Middle frontal gyrus (tissue), 1 donor: ENCODE measurements at regions not wholly inside any gene's neighbourhood (a gene's known extent, or its start where the extent isn't known, plus 50 kb on each side); places are given as distances from the start of the nearest gene placed in this dataset.
"Not testable (repeated sequence)": the region's sequence is repeated elsewhere in the genome, so short reads cannot be mapped to it uniquely, and the experiment has no call there.

Source experiments
- DNase-seq: peaks from one replicate; pipeline ENCODE4 v3.0.0-alpha.2; 2015; ENCODE audit warnings: low spot score; ENCODE audit errors: extremely low spot score

DNA sequence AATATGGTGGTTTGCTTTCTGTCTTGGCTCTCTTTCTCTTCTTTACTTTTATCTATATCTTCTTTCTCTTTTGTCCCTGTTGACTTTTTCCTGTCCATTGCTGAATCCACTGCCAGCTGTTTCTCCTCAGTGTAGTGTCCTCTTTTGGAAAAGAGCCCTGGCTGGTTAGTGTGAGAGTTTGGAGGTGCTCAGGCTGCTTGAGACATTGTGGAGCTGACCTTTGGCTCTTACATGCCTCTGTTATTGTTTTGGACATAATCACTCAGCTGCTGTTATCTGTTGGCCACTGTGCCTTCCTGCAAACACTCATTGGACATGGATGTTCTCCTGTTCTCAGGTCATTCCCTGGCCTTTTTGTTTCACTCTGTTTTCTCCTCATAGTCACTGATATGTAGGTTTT is 295.4 kb upstream of the RIOK2 start:
- DNase-seq: no peak

DNA sequence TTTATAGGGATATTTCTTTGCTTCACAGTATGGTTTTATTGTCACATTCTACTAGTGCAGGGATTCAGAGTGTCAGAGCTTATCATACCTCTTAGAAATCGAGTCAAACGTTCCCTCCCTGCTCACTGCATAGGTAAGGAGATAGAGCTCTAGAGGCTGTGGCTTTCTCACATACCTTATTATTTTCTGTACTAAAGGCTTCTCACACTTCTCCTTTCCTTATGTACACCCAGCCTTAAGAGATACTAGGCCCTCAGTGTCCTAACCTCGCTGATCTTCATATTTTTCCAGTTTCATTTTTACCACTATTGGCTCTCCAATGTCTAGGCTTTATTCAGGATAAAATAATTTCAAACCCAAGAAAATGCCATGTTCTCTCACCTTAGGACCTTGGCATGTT is 297.3 kb upstream of the RIOK2 start:
- DNase-seq: no peak

DNA sequence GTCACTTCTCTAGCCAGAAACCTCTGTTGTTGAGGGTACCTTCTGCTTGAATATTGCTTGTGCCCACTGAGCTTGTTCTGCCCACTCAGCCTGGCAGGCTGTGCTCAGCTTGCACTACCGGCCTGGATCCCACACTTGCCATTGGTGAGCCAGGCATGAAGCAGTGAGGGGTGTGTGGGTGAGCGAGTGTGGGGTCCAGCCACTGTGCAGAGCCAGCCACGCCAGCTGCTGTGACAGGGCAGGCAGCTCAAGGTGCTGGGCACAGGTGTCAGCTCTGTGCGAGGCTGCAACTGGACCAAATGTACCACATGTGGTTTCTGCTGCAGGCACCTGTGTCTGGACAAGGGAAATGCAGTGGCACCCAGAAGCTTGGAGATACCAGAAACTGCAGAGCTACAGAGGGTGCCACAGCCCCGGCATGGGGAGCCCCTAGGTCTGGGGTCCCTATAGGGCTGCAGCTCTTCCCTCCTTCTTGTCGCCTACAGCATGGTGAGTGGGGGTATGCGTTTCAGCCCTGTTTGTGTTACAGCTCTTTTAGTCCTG is 305.1 kb upstream of the RIOK2 start:
- DNase-seq: no peak

DNA sequence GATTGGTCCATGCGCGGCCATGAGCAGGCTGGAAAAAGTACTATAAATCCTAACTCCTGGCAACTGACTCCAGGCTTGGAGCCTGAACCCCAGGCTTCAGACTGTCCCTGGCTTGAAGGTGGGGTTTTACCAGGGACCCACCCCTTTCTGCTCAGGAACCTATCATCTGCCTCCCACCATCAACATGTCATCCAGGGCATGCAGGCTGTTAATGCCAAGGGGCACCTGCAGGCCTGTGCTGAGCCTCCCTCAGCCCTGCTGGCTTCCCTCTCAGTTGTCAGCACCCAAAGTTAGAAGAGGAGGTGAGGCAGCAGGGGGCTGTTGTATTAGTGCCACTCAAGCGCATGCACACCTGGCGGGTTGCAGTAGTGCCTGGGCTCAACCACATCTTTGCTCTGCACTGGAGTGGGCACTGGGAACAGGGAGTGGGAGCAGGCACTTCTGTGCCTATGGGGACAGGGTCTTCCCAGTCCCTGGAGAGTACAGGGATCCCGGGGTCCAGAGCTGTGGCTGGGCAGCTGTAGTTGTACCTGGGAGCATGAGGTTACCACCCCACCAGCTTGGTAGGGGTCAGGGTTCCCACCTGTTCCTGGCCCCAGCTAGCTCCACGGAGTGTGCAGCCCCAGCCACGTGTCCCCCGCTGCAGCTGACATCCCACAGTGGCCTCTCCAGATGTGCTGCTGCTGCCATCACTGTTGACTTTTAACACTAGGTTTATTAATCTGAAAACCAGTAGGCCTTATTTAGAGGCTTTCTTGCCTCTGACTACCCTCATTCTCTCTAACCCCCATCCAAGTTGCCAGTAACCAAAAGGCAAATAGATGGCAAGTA is 306.2 kb upstream of the RIOK2 start:
- no peak for DNase-seq

DNA sequence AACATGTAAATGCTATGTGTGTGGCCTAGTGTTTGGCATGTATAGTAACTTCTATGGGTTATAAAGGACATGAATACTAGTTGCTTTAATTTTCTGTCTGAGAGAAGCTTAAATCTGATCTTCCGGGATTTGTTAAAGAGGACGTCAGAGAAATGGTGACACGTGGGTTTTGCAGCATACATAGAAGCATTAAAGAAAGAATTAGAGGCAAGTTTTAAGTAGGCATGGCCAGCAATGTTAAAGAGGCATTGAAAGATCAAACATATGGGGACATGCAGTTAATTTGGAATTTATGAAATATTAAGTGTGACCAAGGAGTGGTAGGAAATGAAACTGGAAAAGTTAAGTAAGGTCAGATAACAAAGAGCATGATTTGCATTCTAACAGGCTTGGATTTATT is 311.4 kb upstream of the RIOK2 start:
- no peak for DNase-seq

DNA sequence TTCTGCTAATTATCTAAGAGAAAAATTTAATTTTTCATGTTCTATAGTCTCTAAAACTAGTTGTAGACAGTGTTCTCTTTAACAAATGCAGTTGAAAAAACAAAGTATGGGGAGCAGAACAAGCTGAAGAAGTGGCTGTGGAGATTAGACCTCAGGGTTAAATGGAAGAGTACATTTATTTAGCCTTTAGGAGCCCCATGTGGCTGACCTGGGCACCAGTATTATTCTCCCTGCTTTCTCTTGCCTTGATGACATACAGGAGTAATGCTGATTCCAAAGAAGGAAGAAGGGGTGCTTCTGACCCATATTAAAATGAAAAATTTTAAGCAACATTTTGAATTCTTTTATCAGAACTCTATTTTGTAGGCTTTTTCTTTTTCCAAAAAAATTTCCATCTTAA is 312.3 kb upstream of the RIOK2 start:
- DNase-seq: no peak

DNA sequence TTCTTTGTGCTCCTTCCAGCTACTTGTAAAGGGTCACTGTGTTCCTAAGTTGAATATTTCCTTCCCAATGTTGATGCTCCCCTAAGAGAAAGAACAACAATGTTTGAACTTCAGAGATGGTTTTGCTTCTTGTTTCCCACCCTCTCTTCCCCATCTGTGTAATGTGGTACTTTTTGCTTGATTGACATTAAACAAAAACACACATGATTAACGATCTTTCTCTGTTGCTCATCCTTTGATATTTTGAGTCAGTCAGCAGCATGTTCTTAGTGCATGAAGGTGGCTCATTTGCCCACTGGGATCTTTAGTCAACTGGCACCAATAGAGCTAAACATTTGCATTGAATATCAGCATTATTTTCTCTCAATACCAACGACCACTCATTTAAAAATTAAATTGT is 313.0 kb upstream of the RIOK2 start:
- no peak for DNase-seq

DNA sequence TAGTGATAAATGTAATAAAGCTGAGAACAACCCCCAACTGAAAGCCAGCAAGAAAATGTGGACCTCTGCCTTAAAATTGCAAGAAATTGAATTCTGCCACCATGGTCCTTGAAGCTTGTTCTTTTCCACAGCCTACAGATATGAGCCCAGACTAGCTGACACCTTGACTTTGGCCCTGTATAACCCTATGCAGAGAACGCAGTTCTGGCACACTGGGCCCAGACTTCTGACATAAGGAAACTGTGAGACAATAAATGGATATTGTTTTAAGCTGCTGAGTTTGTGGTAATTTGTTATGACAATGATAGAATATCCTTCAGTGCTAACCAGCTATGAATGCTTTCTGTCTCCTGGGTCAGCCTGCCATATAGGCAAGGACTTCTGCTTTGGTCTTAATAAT is 315.6 kb upstream of the RIOK2 start:
- DNase-seq: no peak

DNA sequence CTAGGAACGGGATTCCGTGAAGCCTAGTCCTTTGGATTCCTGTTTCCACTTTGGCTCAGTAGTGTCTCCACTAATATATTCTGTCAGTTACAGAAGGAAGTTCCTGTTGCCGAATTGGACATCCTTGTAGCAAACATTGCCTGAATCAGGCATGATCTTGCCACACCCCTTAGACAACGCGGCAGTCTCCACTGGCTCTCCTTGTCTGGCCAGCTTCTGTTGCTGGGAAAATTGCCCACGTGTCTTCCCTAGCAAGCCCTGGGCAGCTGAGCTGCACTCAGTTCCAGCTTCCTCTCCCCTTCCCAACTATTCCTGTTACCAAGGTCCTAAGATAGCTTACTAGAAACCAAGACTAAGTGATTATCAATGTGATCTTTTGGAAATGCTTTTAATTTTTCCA is 316.6 kb upstream of the RIOK2 start:
- no peak for DNase-seq

DNA sequence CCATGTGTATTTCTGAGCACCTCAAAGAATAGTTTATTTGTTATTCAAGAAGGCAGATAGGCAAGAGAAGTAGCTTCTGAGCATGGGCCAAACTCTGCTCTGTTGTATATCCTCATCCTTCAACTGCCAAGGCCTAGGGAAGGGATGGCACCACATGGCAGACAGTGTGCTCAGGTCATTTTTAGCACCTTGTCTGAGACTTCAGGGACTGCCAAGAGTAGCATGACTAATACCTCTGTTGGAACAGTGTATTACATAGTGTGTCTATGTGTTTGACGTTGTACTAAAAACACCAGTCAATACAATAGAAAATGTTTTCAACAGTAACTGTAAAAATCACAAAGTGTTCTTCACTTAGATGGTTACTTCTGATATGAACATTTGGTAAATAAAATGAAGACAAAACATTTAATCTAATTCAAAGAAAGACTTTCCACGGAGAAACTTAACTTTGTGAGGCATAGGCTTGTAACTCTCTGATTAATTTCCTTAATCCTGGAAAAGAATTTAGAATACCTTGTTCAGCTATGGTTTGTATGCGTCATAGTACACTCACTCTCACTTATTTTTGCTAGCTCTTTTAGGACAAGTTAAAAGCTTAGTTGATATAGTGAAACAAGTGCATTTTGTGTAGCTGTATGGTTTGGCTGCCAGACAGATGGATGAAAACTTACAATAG is 318.4 kb upstream of the RIOK2 start:
- no peak for DNase-seq

DNA sequence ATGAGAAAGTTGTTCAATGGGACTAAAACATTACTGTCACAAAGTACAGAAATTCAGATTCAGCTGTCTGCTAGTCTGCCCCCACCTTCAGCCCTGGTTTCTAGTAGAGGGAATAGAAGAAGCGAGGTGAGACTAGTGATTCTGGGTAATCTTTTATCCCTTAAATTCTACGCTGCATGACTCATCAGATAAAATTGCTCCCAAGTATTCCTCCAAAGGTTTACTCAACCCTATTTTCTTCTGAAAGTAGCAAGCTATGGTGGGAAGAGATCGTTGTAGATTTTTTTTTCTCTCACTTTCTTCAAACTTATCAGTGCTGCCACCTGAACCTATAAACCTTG is 318.9 kb upstream of the RIOK2 start:
- no peak for DNase-seq

DNA sequence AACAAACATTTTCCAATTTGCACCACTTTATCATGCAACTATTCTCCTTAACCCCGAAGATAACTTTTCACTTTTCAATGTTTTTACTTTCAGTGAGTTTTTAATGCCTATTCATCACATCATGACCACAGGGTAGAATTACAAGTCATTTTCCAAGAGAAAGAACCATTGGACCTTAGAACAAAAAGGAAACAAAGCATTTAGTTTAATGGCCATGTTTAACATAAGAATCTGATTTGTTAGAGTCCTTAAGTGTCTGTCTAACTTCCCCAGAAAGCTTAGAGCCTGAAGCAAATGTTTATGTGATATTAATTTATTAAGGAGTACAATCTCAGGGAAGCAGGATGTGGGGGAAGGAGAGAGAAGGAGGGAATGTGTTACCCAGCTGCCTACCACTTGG is 325.8 kb upstream of the RIOK2 start:
- DNase-seq: no peak

DNA sequence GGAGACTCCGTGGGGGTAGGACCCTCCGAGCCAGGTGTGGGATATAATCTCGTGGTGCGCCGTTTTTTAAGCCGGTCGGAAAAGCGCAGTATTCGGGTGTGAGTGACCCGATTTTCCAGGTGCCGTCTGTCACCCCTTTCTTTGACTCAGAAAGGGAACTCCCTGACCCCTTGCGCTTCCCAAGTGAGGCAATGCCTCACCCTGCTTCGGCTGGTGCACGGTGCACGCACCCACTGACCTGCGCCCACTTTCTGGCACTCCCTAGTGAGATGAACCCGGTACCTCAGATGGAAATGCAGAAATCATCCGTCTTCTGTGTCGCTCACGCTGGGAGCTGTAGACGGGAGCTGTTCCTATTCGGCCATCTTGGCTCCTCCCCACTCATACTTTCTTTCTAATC is 336.5 kb upstream of the RIOK2 start:
- DNase-seq: not testable (repeated sequence)

DNA sequence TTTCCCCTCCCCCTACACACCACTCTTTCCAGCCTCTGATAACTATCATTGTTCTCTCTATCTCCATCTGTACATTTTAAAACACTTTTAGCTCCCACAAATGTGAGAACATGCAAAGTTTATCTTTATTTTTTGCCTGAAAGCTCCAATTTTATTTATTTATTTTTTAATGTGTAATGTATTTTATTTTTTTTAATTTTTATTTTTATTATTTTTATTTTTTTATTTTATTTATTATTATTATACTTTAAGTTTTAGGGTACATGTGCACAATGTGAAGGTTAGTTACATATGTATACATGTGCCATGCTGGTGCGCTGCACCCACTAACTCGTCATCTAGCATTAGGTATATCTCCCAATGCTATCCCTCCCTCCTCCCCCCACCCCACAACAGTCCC is 340.3 kb upstream of the RIOK2 start:
- not testable (repeated sequence) for DNase-seq

DNA sequence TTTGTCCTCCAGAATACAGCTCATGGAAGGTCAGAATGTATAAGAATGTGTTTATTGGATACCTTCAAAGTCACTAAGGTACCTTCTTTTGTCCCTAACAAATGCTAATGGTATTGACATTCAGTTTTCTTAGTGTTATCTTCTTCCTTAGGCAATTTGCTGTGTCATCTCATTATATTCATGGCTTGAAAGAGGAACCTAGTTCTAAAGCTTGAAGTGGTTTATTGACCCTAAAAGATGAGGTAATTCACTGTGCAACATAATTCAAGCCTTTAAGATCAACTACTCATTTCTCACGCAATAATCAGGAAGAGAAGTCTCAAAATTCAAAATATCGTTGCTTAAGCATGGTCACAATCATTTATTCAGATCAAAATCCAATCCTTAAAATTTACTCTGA is 342.7 kb upstream of the RIOK2 start:
- no peak for DNase-seq

DNA sequence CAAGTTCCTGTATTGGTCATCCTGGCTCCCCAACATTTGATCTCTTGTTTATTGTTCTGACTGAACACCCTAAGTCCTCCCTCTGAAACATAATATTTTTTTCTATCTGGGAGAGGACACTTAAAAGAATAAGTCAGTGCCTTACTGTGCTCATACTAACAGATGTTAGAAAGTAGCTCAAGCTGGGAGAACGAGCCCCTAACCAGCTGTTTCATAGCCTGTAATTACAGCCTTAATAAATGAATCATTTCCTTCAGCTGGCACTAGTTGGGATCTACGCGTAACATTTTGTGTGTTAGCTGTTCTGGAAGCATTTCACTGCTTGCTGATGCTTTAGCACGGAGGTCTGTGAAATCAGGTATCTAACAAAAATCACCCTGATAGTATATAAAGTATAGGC is 345.9 kb upstream of the RIOK2 start:
- DNase-seq: no peak

DNA sequence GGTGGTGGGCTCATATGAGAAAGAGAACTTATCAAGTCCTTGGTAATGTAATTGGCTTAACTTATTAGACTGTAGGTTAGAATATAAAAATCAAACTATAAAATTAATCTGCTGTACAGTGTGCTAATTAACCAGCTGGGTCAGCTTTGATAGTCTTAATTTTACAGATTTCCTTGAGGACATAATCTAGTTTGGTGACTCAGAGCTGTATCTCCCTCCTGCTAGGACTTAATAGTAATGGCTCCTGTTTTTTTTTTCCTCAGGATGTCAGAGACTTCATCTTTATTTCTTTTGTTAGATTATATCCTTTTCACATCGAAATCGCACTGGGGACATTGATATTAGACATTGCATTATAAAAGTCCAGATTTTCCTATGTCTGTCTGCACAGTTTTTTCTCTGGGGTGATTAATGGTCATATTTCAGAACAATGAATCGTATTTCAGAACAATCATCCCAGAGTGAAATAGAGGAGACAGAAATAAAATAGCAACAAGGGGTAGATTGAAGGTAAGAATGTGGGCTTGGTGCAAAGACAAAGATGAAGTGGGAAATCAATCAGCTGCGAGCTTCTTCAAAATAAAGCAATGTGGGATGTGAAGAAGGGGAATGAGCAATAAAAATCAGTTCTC is 346.4 kb upstream of the RIOK2 start:
- no peak for DNase-seq

DNA sequence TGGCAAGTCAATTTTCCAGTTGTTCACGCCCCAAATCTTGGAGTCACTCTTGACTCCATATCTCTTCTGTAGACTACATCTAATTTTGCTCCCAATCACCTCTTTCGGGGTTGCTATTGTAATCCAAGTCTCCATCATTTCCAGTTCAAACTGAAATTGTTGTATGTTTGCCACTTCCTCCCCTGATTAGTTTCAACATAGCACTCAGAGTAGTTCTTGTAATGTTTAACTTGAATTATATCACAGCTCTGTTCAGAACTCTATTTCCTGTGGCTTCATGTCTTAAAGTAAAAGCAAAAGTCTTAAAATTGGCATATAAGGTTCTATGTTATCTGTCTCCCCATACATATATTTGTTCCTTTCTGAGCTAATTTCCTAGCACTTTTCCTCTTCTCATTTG is 348.5 kb upstream of the RIOK2 start:
- no peak for DNase-seq

DNA sequence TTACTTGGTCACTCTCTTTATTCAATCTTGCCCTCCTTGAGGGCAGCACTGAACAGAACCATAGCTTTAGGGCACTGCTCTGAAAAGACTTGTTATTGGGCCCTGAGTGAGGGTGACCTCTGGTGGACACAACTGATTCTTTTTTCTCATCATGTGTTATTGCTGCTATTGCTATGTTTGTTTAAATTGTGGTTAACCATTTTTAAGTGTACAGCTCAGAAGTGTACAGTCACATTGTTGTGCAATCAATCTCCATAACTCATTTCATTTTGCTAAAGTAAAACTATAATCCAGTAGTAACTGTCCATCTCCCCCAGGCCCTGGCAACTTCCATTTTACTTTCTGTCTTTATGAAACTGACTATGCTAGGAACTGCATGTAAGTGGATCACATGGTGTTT is 351.1 kb upstream of the RIOK2 start:
- DNase-seq: no peak

DNA sequence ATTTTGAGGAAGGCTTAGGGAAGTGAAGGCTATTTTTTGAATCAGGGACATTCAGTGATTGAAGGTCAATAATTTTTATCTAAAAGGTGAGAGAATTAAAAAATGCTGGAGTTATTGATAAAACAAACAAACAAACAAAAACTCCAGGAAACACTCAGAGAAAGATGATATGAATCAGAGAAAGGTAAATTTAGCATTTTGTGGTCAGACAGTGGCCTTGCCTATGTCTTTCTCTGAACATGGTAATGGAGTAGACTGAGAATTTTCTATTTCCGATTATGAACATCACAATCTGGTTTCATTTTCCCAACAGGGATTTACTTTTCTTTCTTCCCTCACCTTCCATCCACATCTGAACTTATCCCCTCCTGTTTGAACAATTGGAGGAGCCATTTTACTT is 353.6 kb upstream of the RIOK2 start:
- no peak for DNase-seq

DNA sequence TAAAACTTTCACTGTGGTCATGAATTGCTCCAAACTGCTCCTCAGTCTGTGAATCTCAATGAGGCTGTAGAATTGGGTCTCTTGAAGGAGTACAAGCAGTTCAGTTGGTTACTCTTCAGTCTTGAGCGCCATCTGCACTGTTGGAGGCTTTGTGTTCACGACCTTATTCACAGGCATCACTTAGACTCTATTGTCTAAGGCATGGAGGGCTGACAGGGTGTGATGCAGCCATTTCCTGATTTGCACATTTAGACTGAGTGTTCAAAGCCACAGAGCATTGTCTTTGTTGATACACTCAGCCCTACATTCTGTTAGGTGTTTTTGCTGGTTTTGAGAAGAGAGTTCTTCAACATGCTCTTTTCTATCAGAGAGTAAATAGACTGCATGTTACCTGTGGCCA is 355.9 kb upstream of the RIOK2 start:
- DNase-seq: no peak

DNA sequence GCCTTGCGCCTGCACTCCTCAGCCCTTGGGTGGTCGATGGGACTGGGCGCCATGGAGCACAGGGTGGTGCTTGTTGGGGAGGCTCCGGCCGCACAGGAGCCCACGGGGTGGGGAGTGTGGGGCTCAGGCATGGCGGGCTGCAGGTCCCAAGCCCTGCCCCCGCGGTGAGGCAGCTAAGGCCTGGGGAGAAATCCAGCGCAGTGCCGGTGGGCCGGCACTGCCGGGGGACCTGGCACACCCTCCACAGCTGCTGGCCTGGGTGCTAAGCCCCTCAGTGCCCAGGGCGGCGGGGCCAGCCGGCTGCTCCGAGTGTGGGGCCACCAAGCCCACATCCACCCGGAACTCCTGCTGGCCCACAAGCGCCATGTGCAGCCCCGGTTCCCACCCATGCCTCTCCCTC is 358.8 kb upstream of the RIOK2 start:
- no peak for DNase-seq

DNA sequence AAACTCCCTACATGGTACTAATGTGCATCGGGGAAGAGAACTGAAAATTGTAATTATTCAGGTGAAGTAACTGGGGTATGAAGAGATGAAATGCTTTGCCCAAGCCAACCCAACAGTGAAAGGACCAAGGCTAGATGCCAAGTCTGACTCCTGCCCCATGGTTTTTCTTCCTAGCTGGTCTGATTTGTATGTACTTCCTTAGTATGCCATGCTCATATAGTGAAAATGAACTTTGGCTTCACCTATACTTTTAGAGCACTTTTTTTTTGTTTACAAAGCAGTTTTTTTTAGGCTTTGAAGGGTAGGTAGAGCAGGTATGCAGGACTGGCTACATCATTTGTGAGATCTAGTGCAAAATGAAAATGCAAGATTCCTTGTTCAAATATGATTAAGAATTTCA is 359.4 kb upstream of the RIOK2 start:
- DNase-seq: no peak
